ENCODE measurements at regions not wholly inside any gene's neighbourhood (a gene's known extent, or its start where the extent isn't known, plus 50 kb on each side); places are given as distances from the start of the nearest gene placed in this dataset.

- TF ChIP-seq EZH2 (IDR thresholded peaks at IDR 0.05; ENCODE audit: borderline replicate concordance, low read depth, low read length): no peak
- no peak for TF ChIP-seq YBX1 (IDR thresholded peaks at IDR 0.05)
- no peak for TF ChIP-seq E2F1 (CRISPR knock-in tag; IDR thresholded peaks at IDR 0.05)
- TF ChIP-seq CTCF (IDR thresholded peaks at IDR 0.05 in 2 of 3, conservative IDR thresholded peaks at IDR 0.05 in 1 of 3; ENCODE audit: insufficient read depth in 2 of 3, low read depth in 1 of 3, low read length in 3 of 3): no peak
These were observed 1692.0 kb downstream of the SLITRK5 start for GRCh38 chr13:89363144-89363543.

All from K562 (cell line).